ENCODE measurements at regions not wholly inside any gene's neighbourhood (a gene's known extent, or its start where the extent isn't known, plus 50 kb on each side); places are given as distances from the start of the nearest gene placed in this dataset.

- TF ChIP-seq CTCF (IDR thresholded peaks at IDR 0.05) (no peak), POLR2A (IDR thresholded peaks at IDR 0.05) (no peak)
These were observed 126.8 kb upstream of the ABI3BP start for GRCh38 chr3:101120039-101120438.

Measured in uterus (tissue), 2 donors.